DND-41 (cell line): ENCODE measurements at regions not wholly inside any gene's neighbourhood (a gene's known extent, or its start where the extent isn't known, plus 50 kb on each side); places are given as distances from the start of the nearest gene placed in this dataset.

Source experiments
- EZH2 ChIP-seq: IDR thresholded peaks from 3 replicates; pipeline ENCODE4 v1.6.1; 2012; ENCODE audit warnings: borderline replicate concordance, low read depth, mild to moderate bottlenecking, moderate library complexity, low read length, inconsistent platforms; ENCODE audit not compliant: severe bottlenecking
- TF ChIP-seq, protein P1 (sequence below): IDR thresholded peaks from 2 replicates; pipeline ENCODE4 v1.5.1; 2012; ENCODE audit warnings: borderline replicate concordance, low read length, moderate library complexity, mild to moderate bottlenecking; ENCODE audit not compliant: poor library complexity, severe bottlenecking; ENCODE audit errors: extremely low read depth

DNA sequence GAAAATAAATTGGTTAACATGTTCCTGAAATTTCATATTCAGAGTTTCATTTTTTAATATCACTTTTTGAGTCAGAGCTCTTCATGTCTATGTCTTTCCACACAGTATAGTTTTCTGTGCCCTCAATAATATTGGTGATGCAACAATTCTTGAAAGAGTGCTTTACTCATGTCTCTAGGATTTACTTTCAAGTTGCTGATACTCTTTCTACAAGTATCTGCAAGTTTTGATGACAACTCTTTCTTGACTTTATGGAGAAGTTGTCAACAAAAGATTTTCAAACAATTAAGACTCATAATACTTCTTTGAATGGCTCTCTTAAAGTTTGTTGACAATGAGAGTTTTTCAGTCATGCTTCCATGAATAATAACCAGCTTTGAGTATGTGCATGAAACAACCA lies 561.7 kb downstream of the DIAPH3 start:
- TF ChIP-seq, protein P1, sequence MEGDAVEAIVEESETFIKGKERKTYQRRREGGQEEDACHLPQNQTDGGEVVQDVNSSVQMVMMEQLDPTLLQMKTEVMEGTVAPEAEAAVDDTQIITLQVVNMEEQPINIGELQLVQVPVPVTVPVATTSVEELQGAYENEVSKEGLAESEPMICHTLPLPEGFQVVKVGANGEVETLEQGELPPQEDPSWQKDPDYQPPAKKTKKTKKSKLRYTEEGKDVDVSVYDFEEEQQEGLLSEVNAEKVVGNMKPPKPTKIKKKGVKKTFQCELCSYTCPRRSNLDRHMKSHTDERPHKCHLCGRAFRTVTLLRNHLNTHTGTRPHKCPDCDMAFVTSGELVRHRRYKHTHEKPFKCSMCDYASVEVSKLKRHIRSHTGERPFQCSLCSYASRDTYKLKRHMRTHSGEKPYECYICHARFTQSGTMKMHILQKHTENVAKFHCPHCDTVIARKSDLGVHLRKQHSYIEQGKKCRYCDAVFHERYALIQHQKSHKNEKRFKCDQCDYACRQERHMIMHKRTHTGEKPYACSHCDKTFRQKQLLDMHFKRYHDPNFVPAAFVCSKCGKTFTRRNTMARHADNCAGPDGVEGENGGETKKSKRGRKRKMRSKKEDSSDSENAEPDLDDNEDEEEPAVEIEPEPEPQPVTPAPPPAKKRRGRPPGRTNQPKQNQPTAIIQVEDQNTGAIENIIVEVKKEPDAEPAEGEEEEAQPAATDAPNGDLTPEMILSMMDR = no peak
- no peak for TF ChIP-seq EZH2
